HL-60 (cell line): ENCODE measurements at regions not wholly inside any gene's neighbourhood (a gene's known extent, or its start where the extent isn't known, plus 50 kb on each side); places are given as distances from the start of the nearest gene placed in this dataset.

Experiments
- CTCF ChIP-seq: IDR thresholded peaks from one replicate; pipeline ENCODE4 v1.5.1; 2011; ENCODE audit warnings: low read length, control low read depth, inconsistent platforms; ENCODE audit not compliant: insufficient read depth
- POLR2AphosphoS5 ChIP-seq: IDR thresholded peaks from 2 replicates; pipeline ENCODE4 v1.6.1; 2012; ENCODE audit warnings: low read depth

GRCh38 chr9:1415146-1415545 is 365.0 kb downstream of the DMRT2 start:
- TF ChIP-seq CTCF (no peak), POLR2AphosphoS5 (no peak)
